Endothelial cell of umbilical vein (primary cell): ENCODE measurements at regions not wholly inside any gene's neighbourhood (a gene's known extent, or its start where the extent isn't known, plus 50 kb on each side); places are given as distances from the start of the nearest gene placed in this dataset.

Experiments used
- BruUV-seq: library from RNA; stranded (reverse); fragments of 400-500 nt; replicated peaks from 2 replicates; lab custom pipeline; 2021; lab: Mats Ljungman, UMichigan
- CTCF ChIA-PET: fragments of 300-600, 350-600 bp; sonication (Branson Sonifier 250); formaldehyde crosslinking; loops from one replicate; lab custom pipeline; 2021; ENCODE audit warnings: antibody characterized with exemption, inconsistent platforms; lab: Charles Lee
- POLR2A ChIA-PET: fragments of 300-600, 350-600 bp; sonication (Branson Sonifier 250); formaldehyde crosslinking; loops from one replicate; lab custom pipeline; 2021; ENCODE audit warnings: antibody characterized with exemption, inconsistent platforms; lab: Charles Lee
- DNase-seq: peaks from one replicate; pipeline ENCODE4 v3.0.0-alpha.2; 2011; ENCODE audit warnings: low read depth, low spot score
- FAIRE-seq: peaks from 2 replicates; lab custom pipeline; 2011; peaks lifted over from hg19 to GRCh38; lab: Jason Lieb, UNC
- H2AFZ ChIP-seq: 2 replicates; pipeline ENCODE4 v1.6.0; 2012; ENCODE audit warnings: low read depth, low read length, control low read depth, inconsistent platforms
- H3K27ac ChIP-seq: 2 replicates; pipeline ENCODE4 v1.5.1; 2011; ENCODE audit warnings: low read depth, mild to moderate bottlenecking, control low read depth, low read length, moderate library complexity; ENCODE audit not compliant: insufficient read depth
- H3K27me3 ChIP-seq, 2 experiments: 2 replicates each; pipeline versions ENCODE4 v1.6.0 to v1.6.1; 2011; ENCODE audit warnings: low read length in 2 of 2, mixed read lengths in 1 of 2; ENCODE audit not compliant: control insufficient read depth in 2 of 2, insufficient read depth in 2 of 2
- H3K36me3 ChIP-seq, 2 experiments: 2 replicates in 1 of 2; 3 replicates in 1 of 2; pipeline ENCODE4 v1.5.1; 2011; ENCODE audit warnings: low read length in 2 of 2, mild to moderate bottlenecking in 1 of 2, moderate library complexity in 1 of 2; ENCODE audit not compliant: control insufficient read depth in 2 of 2, insufficient read depth in 2 of 2; ENCODE audit errors: extremely low read depth in 1 of 2
- H3K4me1 ChIP-seq: 3 replicates; pipeline ENCODE4 v1.5.1; 2011; ENCODE audit warnings: mild to moderate bottlenecking, low read length; ENCODE audit not compliant: control insufficient read depth, insufficient read depth; ENCODE audit errors: extremely low read depth
- H3K4me2 ChIP-seq: 2 replicates; pipeline ENCODE4 v1.6.1; 2011; ENCODE audit warnings: low read length, control low read depth, mixed read lengths; ENCODE audit not compliant: insufficient read depth
- H3K4me3 ChIP-seq, 3 experiments: fragments of 200-600 bp in 1 of 3; sonication (generic), shearing (Covaris generic) in 1 of 3; replicated peaks in 1 of 3; 2 replicates each; pipeline ENCODE4 v1.5.1; 2011 to 2016; ENCODE audit warnings: control low read depth in 3 of 3, low read length in 3 of 3, mild to moderate bottlenecking in 2 of 3, inconsistent platforms in 1 of 3, low read depth in 1 of 3, moderate library complexity in 1 of 3; ENCODE audit not compliant: insufficient read depth in 1 of 3
- H3K79me2 ChIP-seq: 2 replicates; pipeline ENCODE4 v1.6.0; 2012; ENCODE audit warnings: low read length, inconsistent platforms; ENCODE audit not compliant: control insufficient read depth, insufficient read depth
- H3K9ac ChIP-seq: replicated peaks from 2 replicates; pipeline ENCODE3; 2011; ENCODE audit warnings: low read length, control low read depth; ENCODE audit not compliant: insufficient read depth; ENCODE audit errors: extremely low read depth
- H3K9me1 ChIP-seq: replicated peaks from 3 replicates; pipeline ENCODE4 v1.6.0; 2011; ENCODE audit warnings: mild to moderate bottlenecking, low read length; ENCODE audit not compliant: control insufficient read depth, insufficient read depth; ENCODE audit errors: extremely low read depth
- H3K9me3 ChIP-seq: replicated peaks from 2 replicates; pipeline ENCODE4 v1.5.1; 2012; ENCODE audit warnings: low read length, inconsistent platforms; ENCODE audit not compliant: control insufficient read depth, insufficient read depth
- H4K20me1 ChIP-seq: replicated peaks from 2 replicates; pipeline ENCODE3; 2011; ENCODE audit warnings: mild to moderate bottlenecking, low read length; ENCODE audit not compliant: control insufficient read depth, insufficient read depth; ENCODE audit errors: extremely low read depth
- EZH2 ChIP-seq: IDR thresholded peaks from 2 replicates; pipeline ENCODE4 v1.6.1; 2012; ENCODE audit warnings: borderline replicate concordance, low read depth, mild to moderate bottlenecking, moderate library complexity, low read length, inconsistent platforms; ENCODE audit not compliant: severe bottlenecking
- FOS ChIP-seq: IDR thresholded peaks from 2 replicates; pipeline ENCODE4 v1.6.1; 2011; ENCODE audit warnings: mild to moderate bottlenecking, low read length, moderate library complexity, borderline replicate concordance; ENCODE audit not compliant: insufficient read depth
- GATA2 ChIP-seq: IDR thresholded peaks from 2 replicates; pipeline ENCODE4 v1.7.0; 2011; ENCODE audit warnings: low read depth, mild to moderate bottlenecking, moderate library complexity, mixed read lengths, low read length; ENCODE audit not compliant: insufficient read length, insufficient read depth
- JUN ChIP-seq: IDR thresholded peaks from 2 replicates; pipeline ENCODE4 v1.6.1; 2011; ENCODE audit warnings: borderline replicate concordance, low read depth; ENCODE audit not compliant: insufficient read length, insufficient read depth
- MAX ChIP-seq: IDR thresholded peaks from 2 replicates; pipeline ENCODE4 v1.6.1; 2011; ENCODE audit not compliant: insufficient read depth, insufficient read length
- MYC ChIP-seq: IDR thresholded peaks from one replicate; pipeline ENCODE4 v1.6.1; 2011; ENCODE audit warnings: mild to moderate bottlenecking, low read depth, low read length
- POLR2A ChIP-seq: IDR thresholded peaks from 2 replicates; pipeline ENCODE4 v1.6.1; 2012; ENCODE audit warnings: low read depth, mild to moderate bottlenecking, control low read depth, low read length
- POLR2AphosphoS5 ChIP-seq: IDR thresholded peaks from 2 replicates; pipeline ENCODE4 v1.6.1; 2012; ENCODE audit warnings: low read depth, mild to moderate bottlenecking, control low read depth, low read length, moderate library complexity; ENCODE audit not compliant: insufficient read depth
- dilution Hi-C: fragments of 300-500 bp; cut with MboI; formaldehyde crosslinking; loops from one replicate; pipeline ENCODE4 v1.15.0; 2019; ENCODE audit warnings: low sequenced_read_pairs; ENCODE audit not compliant: extremely low pct_ligation_motif_present
- intact Hi-C: fragments of 100-400 bp; cut with micrococcal nuclease; formaldehyde crosslinking; loops from one replicate; pipeline ENCODE4 v1.10.0; 2022
- TF ChIP-seq, protein P1 (sequence below), 2 donors: IDR thresholded peaks; 1 replicate in 1 of 2; 2 replicates in 1 of 2; pipeline ENCODE4 v1.5.1; 2011; ENCODE audit warnings: low read length in 2 of 2, mild to moderate bottlenecking in 2 of 2, moderate library complexity in 2 of 2, control low read depth in 1 of 2, inconsistent platforms in 1 of 2, low read depth in 1 of 2; ENCODE audit not compliant: insufficient read depth in 1 of 2; ENCODE audit errors: extremely low read depth in 1 of 2

GRCh38 chr1:234954613-234955012, 174.0 kb downstream of the TOMM20 start:
- no peak overlapping the region for H3K9ac ChIP-seq
- DNase-seq (no peak), FAIRE-seq (no peak)
- H3K9me1 ChIP-seq = no peaks in the 10 kb centered on the region
- H3K79me2 ChIP-seq = no peaks in the 10 kb centered on the region
- peaks cover 8% of the 10 kb centered on the region for H3K4me1 ChIP-seq
- ChIA-PET POLR2A (no interaction called here), CTCF (interaction anchor here (1.0 to 1.2 kb wide), 2 partner anchors 33 to 211 kb away, joined by 3 read pairs; no protein-coding TSS in a partner anchor)
- H3K27ac ChIP-seq = no peak overlapping the region
- intact Hi-C loops = loop anchor here (10.0 kb wide), 1 partner anchor 790 kb away; no protein-coding TSS in a partner anchor
- H3K4me3 ChIP-seq = no peak overlapping the region
- no peak overlapping the region for H3K4me2 ChIP-seq
- TF ChIP-seq FOS (no peak), POLR2A (no peak), EZH2 (no peak)
- H3K27me3 ChIP-seq = no peaks in the 10 kb centered on the region
- H3K9me3 ChIP-seq = no peaks in the 10 kb centered on the region
- no peaks in the 10 kb centered on the region for H4K20me1 ChIP-seq
- H2AFZ ChIP-seq = no peak overlapping the region
- dilution Hi-C loops = no loop called here
- H3K36me3 ChIP-seq = no peaks in the 10 kb centered on the region
- no TSS peak for BruUV-seq

DNA sequence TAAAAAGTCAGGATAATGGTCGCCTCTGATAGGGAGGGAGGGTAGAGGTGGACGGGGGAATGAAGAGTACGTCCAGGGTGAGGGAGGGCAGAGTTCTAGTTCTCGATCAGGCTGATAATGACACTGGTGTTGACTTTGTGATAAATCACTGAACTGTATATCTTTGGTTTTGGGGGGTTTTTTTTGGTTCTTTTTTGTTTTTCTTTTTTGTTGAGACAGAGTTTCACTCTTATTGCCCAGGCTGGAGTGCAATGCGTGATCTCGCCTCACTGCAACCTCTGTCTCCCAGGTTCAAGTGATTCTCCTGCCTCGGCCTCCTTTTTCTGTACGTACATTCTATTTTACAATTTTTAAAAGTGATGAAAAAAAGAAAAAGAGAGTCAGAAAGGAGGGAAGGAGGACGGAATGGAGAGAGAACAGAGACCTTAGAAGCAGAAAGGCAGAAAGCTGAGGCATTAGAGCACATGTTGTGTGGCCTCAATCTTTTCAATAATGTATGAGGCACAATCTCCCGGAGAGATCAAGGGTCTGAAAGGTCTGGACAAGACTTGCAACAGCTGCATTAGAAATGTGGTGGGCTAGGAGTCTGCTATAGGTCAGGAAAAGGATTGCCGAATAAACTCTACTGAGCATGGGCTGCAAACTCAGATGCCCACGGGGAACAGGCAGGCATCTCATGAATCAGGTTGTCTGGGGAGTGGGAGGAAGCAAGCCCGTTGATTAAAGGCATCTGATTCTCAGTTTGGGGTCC, 174.8 kb downstream of the TOMM20 start:
- TF ChIP-seq FOS (no peak), MYC (no peak), JUN (no peak), POLR2AphosphoS5 (no peak), EZH2 (no peak), MAX (no peak), POLR2A (no peak), GATA2 (no peak)
- TF ChIP-seq, protein P1, sequence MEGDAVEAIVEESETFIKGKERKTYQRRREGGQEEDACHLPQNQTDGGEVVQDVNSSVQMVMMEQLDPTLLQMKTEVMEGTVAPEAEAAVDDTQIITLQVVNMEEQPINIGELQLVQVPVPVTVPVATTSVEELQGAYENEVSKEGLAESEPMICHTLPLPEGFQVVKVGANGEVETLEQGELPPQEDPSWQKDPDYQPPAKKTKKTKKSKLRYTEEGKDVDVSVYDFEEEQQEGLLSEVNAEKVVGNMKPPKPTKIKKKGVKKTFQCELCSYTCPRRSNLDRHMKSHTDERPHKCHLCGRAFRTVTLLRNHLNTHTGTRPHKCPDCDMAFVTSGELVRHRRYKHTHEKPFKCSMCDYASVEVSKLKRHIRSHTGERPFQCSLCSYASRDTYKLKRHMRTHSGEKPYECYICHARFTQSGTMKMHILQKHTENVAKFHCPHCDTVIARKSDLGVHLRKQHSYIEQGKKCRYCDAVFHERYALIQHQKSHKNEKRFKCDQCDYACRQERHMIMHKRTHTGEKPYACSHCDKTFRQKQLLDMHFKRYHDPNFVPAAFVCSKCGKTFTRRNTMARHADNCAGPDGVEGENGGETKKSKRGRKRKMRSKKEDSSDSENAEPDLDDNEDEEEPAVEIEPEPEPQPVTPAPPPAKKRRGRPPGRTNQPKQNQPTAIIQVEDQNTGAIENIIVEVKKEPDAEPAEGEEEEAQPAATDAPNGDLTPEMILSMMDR (IDR thresholded peaks at IDR 0.05; ENCODE audit: extremely low read depth in 1 of 2, insufficient read depth in 1 of 2, low read depth in 1 of 2, low read length in 2 of 2) = no peak
- Histone ChIP-seq H3K9me1 (no peaks in the 10 kb centered on the region), H3K9ac (no peak overlapping the region), H3K79me2 (no peaks in the 10 kb centered on the region), H3K4me2 (no peak overlapping the region), H3K4me3 (no peak overlapping the region), H3K27me3 (no peaks in the 10 kb centered on the region), H4K20me1 (no peaks in the 10 kb centered on the region), H3K4me1 (peaks cover 8% of the 10 kb centered on the region), H3K27ac (no peak overlapping the region), H3K36me3 (no peaks in the 10 kb centered on the region), H2AFZ (no peak overlapping the region), H3K9me3 (peaks cover 1% of the 10 kb centered on the region)
- no peak for DNase-seq
- CTCF ChIA-PET = interaction anchor here (1.2 kb wide), 1 partner anchor 210 kb away, joined by 3 read pairs; no protein-coding TSS in a partner anchor
- intact Hi-C loops (loop anchor here (10.0 kb wide), 1 partner anchor 791 kb away; no protein-coding TSS in a partner anchor), dilution Hi-C loops (no loop called here)
- FAIRE-seq = peak; percentile 48
- BruUV-seq = no TSS peak
- POLR2A ChIA-PET = no interaction called here
